ENCODE measurements at regions not wholly inside any gene's neighbourhood (a gene's known extent, or its start where the extent isn't known, plus 50 kb on each side); places are given as distances from the start of the nearest gene placed in this dataset.

DNA sequence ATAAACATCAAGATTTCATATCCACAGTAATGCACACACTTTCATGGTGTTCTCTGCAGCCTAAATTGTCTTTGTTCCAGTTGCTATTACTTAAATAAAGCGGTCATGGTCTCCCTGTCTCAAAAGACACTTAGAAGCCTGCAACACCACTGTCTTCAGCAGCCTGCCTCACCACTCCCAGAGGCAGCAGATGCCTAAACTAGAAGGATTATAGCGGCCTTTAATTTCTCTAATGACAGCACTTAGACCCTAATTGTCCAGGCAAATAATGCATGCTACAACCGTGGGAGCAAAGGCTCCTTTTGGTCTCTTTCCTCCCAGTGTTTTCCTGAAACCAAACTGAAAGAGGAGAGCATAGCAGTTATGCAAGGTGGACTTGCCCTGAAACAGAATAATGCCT lies 248.8 kb upstream of the SLC39A10 start:
- FAIRE-seq (no peak), DNase-seq (ENCODE audit: low read depth, low spot score) (no peak), ATAC-seq (no peak)
- Histone ChIP-seq H3K27me3 (replicated peaks in 1 of 2; ENCODE audit: control insufficient read depth in 2 of 2, insufficient read depth in 2 of 2, low read length in 1 of 2) (no peaks in the 10 kb centered on the region), H3K9me3 (replicated peaks; ENCODE audit: control insufficient read depth, insufficient read depth, low read length) (no peaks in the 10 kb centered on the region), H3K79me2 (ENCODE audit: control insufficient read depth, insufficient read depth, low read length) (no peaks in the 10 kb centered on the region), H3K4me3 (no peak overlapping the region), H2AFZ (ENCODE audit: control insufficient read depth, low read depth, low read length) (no peak overlapping the region), H3K4me1 (ENCODE audit: control insufficient read depth, insufficient read depth, low read length) (no peaks in the 10 kb centered on the region), H3K36me3 (ENCODE audit: control insufficient read depth in 2 of 2, insufficient read depth in 2 of 2, low read length in 1 of 2) (no peaks in the 10 kb centered on the region), H3K4me2 (ENCODE audit: control insufficient read depth, insufficient read depth) (no peak overlapping the region), H3K9ac (ENCODE audit: control insufficient read depth, insufficient read depth, low read length) (no peak overlapping the region), H3K27ac (ENCODE audit: control insufficient read depth, insufficient read depth) (no peak overlapping the region), H4K20me1 (ENCODE audit: control insufficient read depth, insufficient read depth) (no peaks in the 10 kb centered on the region)
- in situ Hi-C loops (cut with MboI): no loop called here
- CTCF ChIA-PET: no interaction called here
- POLR2A ChIA-PET: interaction anchor here (0.7 kb wide), 1 partner anchor 67 kb away, joined by 3 read pairs; no protein-coding TSS in a partner anchor
- RAD21 ChIA-PET (ENCODE audit: unreplicated experiment): no interaction called here
- 43% methylated on average over 3 of the region's 3 CpGs for WGBS (ENCODE audit: insufficient coverage, insufficient replicate concordance, low lambda C conversion rate, missing lambda C conversion rate)
- intact Hi-C loops (cut with micrococcal nuclease; ENCODE audit: unreplicated experiment): loop anchor here (5.0 kb wide), 1 partner anchor 659 kb away; the partner anchor contains the start of gene DNAH7
- no peak for TF ChIP-seq SUZ12 (IDR thresholded peaks at IDR 0.05; ENCODE audit: unreplicated experiment)
- TF ChIP-seq POU2F2 (IDR thresholded peaks at IDR 0.05; ENCODE audit: borderline replicate concordance, low read depth, low read length): no peak
- no peak for TF ChIP-seq SMAD5 (IDR thresholded peaks at IDR 0.05; ENCODE audit: low read depth)
- no peak for TF ChIP-seq TBL1XR1 (IDR thresholded peaks at IDR 0.05; ENCODE audit: low read depth, low read length)
- TF ChIP-seq, protein P1, sequence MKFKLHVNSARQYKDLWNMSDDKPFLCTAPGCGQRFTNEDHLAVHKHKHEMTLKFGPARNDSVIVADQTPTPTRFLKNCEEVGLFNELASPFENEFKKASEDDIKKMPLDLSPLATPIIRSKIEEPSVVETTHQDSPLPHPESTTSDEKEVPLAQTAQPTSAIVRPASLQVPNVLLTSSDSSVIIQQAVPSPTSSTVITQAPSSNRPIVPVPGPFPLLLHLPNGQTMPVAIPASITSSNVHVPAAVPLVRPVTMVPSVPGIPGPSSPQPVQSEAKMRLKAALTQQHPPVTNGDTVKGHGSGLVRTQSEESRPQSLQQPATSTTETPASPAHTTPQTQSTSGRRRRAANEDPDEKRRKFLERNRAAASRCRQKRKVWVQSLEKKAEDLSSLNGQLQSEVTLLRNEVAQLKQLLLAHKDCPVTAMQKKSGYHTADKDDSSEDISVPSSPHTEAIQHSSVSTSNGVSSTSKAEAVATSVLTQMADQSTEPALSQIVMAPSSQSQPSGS (IDR thresholded peaks at IDR 0.05; ENCODE audit: low read length): no peak
- no peak for TF ChIP-seq NRF1 (conservative IDR thresholded peaks at IDR 0.05; ENCODE audit: low read depth, low read length)
- TF ChIP-seq TCF3 (IDR thresholded peaks at IDR 0.05; ENCODE audit: borderline replicate concordance, insufficient read depth, low read depth, low read length): no peak
- no peak for TF ChIP-seq WRNIP1 (IDR thresholded peaks at IDR 0.05; ENCODE audit: borderline replicate concordance, low read depth, low read length)
- TF ChIP-seq EP300 (IDR thresholded peaks at IDR 0.05; ENCODE audit: borderline replicate concordance in 1 of 2, control insufficient read depth in 1 of 2, low read depth in 2 of 2, low read length in 2 of 2): no peak
- TF ChIP-seq FOXM1 (IDR thresholded peaks at IDR 0.05; ENCODE audit: low read depth, low read length): no peak
- no peak for TF ChIP-seq MEF2A (IDR thresholded peaks at IDR 0.05; ENCODE audit: insufficient read depth, low read depth, low read length)
- no peak for TF ChIP-seq KAT2A (conservative IDR thresholded peaks at IDR 0.05; ENCODE audit: control insufficient read depth, low read depth, low read length)
- no peak for TF ChIP-seq ZNF384 (IDR thresholded peaks at IDR 0.05; ENCODE audit: borderline replicate concordance, low read depth, low read length)
- TF ChIP-seq CHD2 (IDR thresholded peaks at IDR 0.05; ENCODE audit: borderline replicate concordance, low read depth, low read length): no peak
- SMC1A ChIA-PET (ENCODE audit: uncharacterized antibody, unreplicated experiment): interaction anchor here (0.9 kb wide), 1 partner anchor 88 kb away, joined by 3 read pairs; no protein-coding TSS in a partner anchor
- no TSS peak for BruUV-seq (replicated peaks)

Data from GM12878 (cell line).